ENCODE measurements at regions not wholly inside any gene's neighbourhood (a gene's known extent, or its start where the extent isn't known, plus 50 kb on each side); places are given as distances from the start of the nearest gene placed in this dataset.

- Histone ChIP-seq H3K36me3 (no peaks in the 10 kb centered on the region), H3K27ac (no peak overlapping the region), H3K9me3 (no peaks in the 10 kb centered on the region), H3K4me3 (no peak overlapping the region), H3K27me3 (replicated peaks; ENCODE audit: insufficient read depth) (no peaks in the 10 kb centered on the region), H3K4me1 (ENCODE audit: control insufficient read depth in 1 of 2, low read depth in 2 of 2) (no peaks in the 10 kb centered on the region)
- TF ChIP-seq CTCF (IDR thresholded peaks at IDR 0.05): no peak
- DNase-seq (ENCODE audit: low spot score) (no peak), ATAC-seq (ENCODE audit: insufficient number of reproducible peaks, low FRiP score, low read depth) (no peak)
These were observed 746.4 kb downstream of the BRD1 start for GRCh38 chr22:49081261-49081666.

GRCh38 chr22:49080631-49081030 lies 747.0 kb downstream of the BRD1 start:
- no peak for DNase-seq (ENCODE audit: low spot score)
- H3K4me1 ChIP-seq (ENCODE audit: control insufficient read depth in 1 of 2, low read depth in 2 of 2): no peaks in the 10 kb centered on the region

GRCh38 chr22:49079743-49080500 lies 747.8 kb downstream of the BRD1 start:
- Histone ChIP-seq H3K9me3 (no peaks in the 10 kb centered on the region), H3K36me3 (no peaks in the 10 kb centered on the region), H3K27ac (no peak overlapping the region), H3K4me3 (no peak overlapping the region), H3K4me1 (ENCODE audit: control insufficient read depth in 1 of 2, low read depth in 2 of 2) (no peaks in the 10 kb centered on the region), H3K27me3 (replicated peaks; ENCODE audit: insufficient read depth) (no peaks in the 10 kb centered on the region)
- DNase-seq (ENCODE audit: low spot score) (no peak), ATAC-seq (ENCODE audit: insufficient number of reproducible peaks, low FRiP score, low read depth) (no peak)
- no peak for TF ChIP-seq CTCF (IDR thresholded peaks at IDR 0.05)

More at GRCh38 chr22:49080631-49081030, 747.0 kb downstream of the BRD1 start:
- H3K27me3 ChIP-seq (replicated peaks; ENCODE audit: insufficient read depth): no peaks in the 10 kb centered on the region
- no peaks in the 10 kb centered on the region for H3K9me3 ChIP-seq
- H3K4me3 ChIP-seq: no peak overlapping the region
- TF ChIP-seq CTCF (IDR thresholded peaks at IDR 0.05): no peak
- ATAC-seq (ENCODE audit: insufficient number of reproducible peaks, low FRiP score, low read depth): no peak
- H3K36me3 ChIP-seq: no peaks in the 10 kb centered on the region
- no peak overlapping the region for H3K27ac ChIP-seq

GRCh38 chr22:49079027-49079725 lies 748.5 kb downstream of the BRD1 start:
- Histone ChIP-seq H3K4me1 (ENCODE audit: control insufficient read depth in 1 of 2, low read depth in 2 of 2) (no peaks in the 10 kb centered on the region), H3K27me3 (replicated peaks; ENCODE audit: insufficient read depth) (no peaks in the 10 kb centered on the region), H3K9me3 (no peaks in the 10 kb centered on the region), H3K36me3 (no peaks in the 10 kb centered on the region), H3K27ac (no peak overlapping the region), H3K4me3 (no peak overlapping the region)
- TF ChIP-seq CTCF (IDR thresholded peaks at IDR 0.05): no peak
- DNase-seq (ENCODE audit: low spot score) (no peak), ATAC-seq (ENCODE audit: insufficient number of reproducible peaks, low FRiP score, low read depth) (no peak)

- no peak for ATAC-seq (ENCODE audit: insufficient number of reproducible peaks, low FRiP score, low read depth)
- H3K9me3 ChIP-seq: no peaks in the 10 kb centered on the region
- no peak for DNase-seq (ENCODE audit: low spot score)
- no peaks in the 10 kb centered on the region for H3K27me3 ChIP-seq (replicated peaks; ENCODE audit: insufficient read depth)
- TF ChIP-seq CTCF (IDR thresholded peaks at IDR 0.05): no peak
- no peak overlapping the region for H3K27ac ChIP-seq
- no peaks in the 10 kb centered on the region for H3K4me1 ChIP-seq (ENCODE audit: control insufficient read depth in 1 of 2, low read depth in 2 of 2)
- H3K4me3 ChIP-seq: no peak overlapping the region
- H3K36me3 ChIP-seq: no peaks in the 10 kb centered on the region
These were observed 749.5 kb downstream of the BRD1 start for GRCh38 chr22:49078076-49078710.
